ENCODE measurements at regions not wholly inside any gene's neighbourhood (a gene's known extent, or its start where the extent isn't known, plus 50 kb on each side); places are given as distances from the start of the nearest gene placed in this dataset.

GRCh38 chr4:161143375-161143774, 1020.4 kb downstream of the FSTL5 start:
- no peak for DNase-seq (ENCODE audit: low read depth)
- no peak overlapping the region for H3K4me3 ChIP-seq (ENCODE audit: low read length)
- no peak for TF ChIP-seq CTCF (conservative IDR thresholded peaks at IDR 0.05; ENCODE audit: low read depth, low read length)

- no peak overlapping the region for H3K4me3 ChIP-seq (ENCODE audit: low read length)
- no peak for DNase-seq (ENCODE audit: low read depth)
- TF ChIP-seq CTCF (conservative IDR thresholded peaks at IDR 0.05; ENCODE audit: low read depth, low read length): no peak
Observed at GRCh38 chr4:161134795-161135194, 1029.0 kb downstream of the FSTL5 start.

- no peak for TF ChIP-seq CTCF (conservative IDR thresholded peaks at IDR 0.05; ENCODE audit: low read depth, low read length)
- H3K4me3 ChIP-seq (ENCODE audit: low read length): no peak overlapping the region
- no peak for DNase-seq (ENCODE audit: low read depth)
Observed at GRCh38 chr4:161133586-161134276, 1030.1 kb downstream of the FSTL5 start.

- no peak for TF ChIP-seq CTCF (conservative IDR thresholded peaks at IDR 0.05; ENCODE audit: low read depth, low read length)
- H3K4me3 ChIP-seq (ENCODE audit: low read length): no peak overlapping the region
- no peak for DNase-seq (ENCODE audit: low read depth)
Observed at GRCh38 chr4:161132715-161133425, 1030.9 kb downstream of the FSTL5 start.

- H3K4me3 ChIP-seq (ENCODE audit: low read length): no peak overlapping the region
- no peak for TF ChIP-seq CTCF (conservative IDR thresholded peaks at IDR 0.05; ENCODE audit: low read depth, low read length)
- peak; percentile 7 for DNase-seq (ENCODE audit: low read depth)
Observed at GRCh38 chr4:161121451-161121850, 1042.3 kb downstream of the FSTL5 start.

GRCh38 chr4:161101881-161102280, 1061.9 kb downstream of the FSTL5 start:
- no peak for TF ChIP-seq CTCF (conservative IDR thresholded peaks at IDR 0.05; ENCODE audit: low read depth, low read length)
- H3K4me3 ChIP-seq (ENCODE audit: low read length): no peak overlapping the region
- no peak for DNase-seq (ENCODE audit: low read depth)

GRCh38 chr4:161097821-161098220, 1066.0 kb downstream of the FSTL5 start:
- TF ChIP-seq CTCF (conservative IDR thresholded peaks at IDR 0.05; ENCODE audit: low read depth, low read length): no peak
- H3K4me3 ChIP-seq (ENCODE audit: low read length): no peak overlapping the region
- DNase-seq (ENCODE audit: low read depth): no peak
